PC-3 (cell line): ENCODE measurements at regions not wholly inside any gene's neighbourhood (a gene's known extent, or its start where the extent isn't known, plus 50 kb on each side); places are given as distances from the start of the nearest gene placed in this dataset.
A peak's percentile ranks its signal among the peaks of the same experiment; 100 is the strongest.
"Not testable (repeated sequence)": the region's sequence is repeated elsewhere in the genome, so short reads cannot be mapped to it uniquely, and the experiment has no call there.

Experiments used
- ATAC-seq: fragments of 200-7000 bp; cut with Tn5 transposase; 2 replicates; pipeline ENCODE4 v1.9.1; 2020; ENCODE audit warnings: mild to moderate bottlenecking, moderate library complexity
- BruUV-seq: library from RNA; stranded (reverse); fragments of 400-500 nt; replicated peaks from 2 replicates; lab custom pipeline; 2021; lab: Mats Ljungman, UMichigan
- CTCF ChIA-PET: fragments of 300-600 bp; sonication (Branson Sonifier 250); formaldehyde crosslinking; loops from one replicate; lab custom pipeline; 2022; ENCODE audit warnings: antibody characterized with exemption; lab: Charles Lee
- POLR2A ChIA-PET: fragments of 300-600 bp; sonication (Branson Sonifier 250); formaldehyde crosslinking; loops from one replicate; lab custom pipeline; 2022; ENCODE audit warnings: antibody characterized with exemption; ENCODE audit not compliant: unreplicated experiment; lab: Charles Lee
- DNase-seq: peaks from one replicate; pipeline ENCODE4 v3.0.0-alpha.2; 2015
- H2AFZ ChIP-seq: fragments of 300-600 bp; sonication (generic); 2 replicates; pipeline ENCODE4 v1.6.0; 2016; ENCODE audit warnings: antibody characterized with exemption, low read length
- H3F3A ChIP-seq: fragments of 300-600 bp; sonication (generic); one replicate; pipeline ENCODE4 v1.6.0; 2017; ENCODE audit warnings: antibody characterized with exemption, low read length, control low read depth, mild to moderate bottlenecking; ENCODE audit not compliant: unreplicated experiment
- H3K27ac ChIP-seq: fragments of 300-600 bp; sonication (generic); 2 replicates; pipeline ENCODE4 v1.5.1; 2016; ENCODE audit warnings: mild to moderate bottlenecking, low read length
- H3K27me3 ChIP-seq: fragments of 300-600 bp; sonication (generic); 2 replicates; pipeline ENCODE4 v1.6.1; 2016; ENCODE audit warnings: low read length, mixed read lengths
- H3K36me3 ChIP-seq: fragments of 300-600 bp; sonication (generic); 2 replicates; pipeline ENCODE4 v1.6.1; 2016; ENCODE audit warnings: low read depth, mixed run types, low read length, mixed read lengths
- H3K4me1 ChIP-seq: fragments of 300-600 bp; sonication (generic); 2 replicates; pipeline ENCODE4 v1.5.1; 2016; ENCODE audit warnings: low read length; ENCODE audit not compliant: insufficient read depth
- H3K4me2 ChIP-seq: fragments of 300-600 bp; sonication (generic); 2 replicates; pipeline ENCODE4 v1.6.0; 2016; ENCODE audit warnings: low read length
- H3K4me3 ChIP-seq: fragments of 300-600 bp; sonication (generic); 2 replicates; pipeline ENCODE4 v1.5.1; 2016; ENCODE audit warnings: mild to moderate bottlenecking, low read length, mixed read lengths
- H3K79me2 ChIP-seq: fragments of 300-600 bp; sonication (generic); 2 replicates; pipeline ENCODE4 v1.6.1; 2017; ENCODE audit warnings: low read length, mixed read lengths
- H3K9ac ChIP-seq: fragments of 300-600 bp; sonication (generic); 2 replicates; pipeline ENCODE4 v1.6.0; 2016; ENCODE audit warnings: mild to moderate bottlenecking, low read length
- H3K9me2 ChIP-seq: fragments of 300-600 bp; sonication (generic); replicated peaks from 2 replicates; pipeline ENCODE4 v1.6.1; 2016; ENCODE audit warnings: mixed run types, low read length, mixed read lengths
- H3K9me3 ChIP-seq: fragments of 300-600 bp; sonication (generic); 2 replicates; pipeline ENCODE4 v1.6.1; 2016; ENCODE audit warnings: low read length, mixed read lengths
- H4K20me1 ChIP-seq: fragments of 300-600 bp; sonication (generic); 2 replicates; pipeline ENCODE4 v1.6.1; 2016; ENCODE audit warnings: low read length, mixed read lengths
- intact Hi-C: fragments of 100-400 bp; cut with micrococcal nuclease; formaldehyde crosslinking; loops from 2 replicates; pipeline ENCODE4 v1.9.0; 2023

DNA sequence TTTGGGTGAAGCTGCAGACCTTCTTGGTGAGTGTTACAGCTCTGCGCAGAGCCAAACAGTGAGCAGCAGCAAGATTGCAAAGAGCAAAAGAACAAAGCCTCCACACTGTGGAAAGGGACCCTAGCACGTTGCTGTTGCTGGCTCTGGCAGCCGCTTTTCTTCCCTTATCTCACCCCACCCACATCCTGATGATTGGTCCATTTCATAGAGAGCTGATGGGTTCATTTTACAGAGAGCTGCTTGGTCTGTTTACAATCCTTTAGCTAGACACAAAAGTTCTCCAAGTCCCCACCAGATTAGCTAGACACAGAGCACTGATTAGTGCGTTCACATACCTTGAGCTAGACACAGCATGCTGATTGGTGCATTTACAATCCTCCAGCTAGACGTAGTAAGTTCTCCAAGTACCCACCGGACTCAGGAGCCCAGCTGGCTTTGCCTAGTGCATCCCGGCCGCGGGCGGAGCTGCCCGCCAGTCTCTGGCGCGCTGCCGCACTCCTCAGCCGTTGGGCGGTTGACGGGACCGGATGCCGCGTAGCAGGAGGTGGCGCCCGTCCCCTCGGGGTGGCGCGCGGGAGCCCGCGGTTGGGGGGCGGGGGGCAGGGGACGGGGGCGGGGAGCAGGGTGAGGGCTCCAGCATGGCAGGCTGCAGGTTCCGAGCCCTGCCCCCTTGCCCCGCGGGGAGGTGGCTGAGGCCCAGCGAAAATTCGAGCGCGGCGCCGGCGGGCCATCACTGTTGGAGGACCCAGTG, 201.4 kb upstream of the C1QTNF3 start:
- H3K27me3 ChIP-seq, H3K9me2 ChIP-seq, H3K9me3 ChIP-seq, BruUV-seq, POLR2A ChIA-PET, H2AFZ ChIP-seq, CTCF ChIA-PET, H3F3A ChIP-seq, H3K4me1 ChIP-seq, H3K36me3 ChIP-seq, H4K20me1 ChIP-seq: not testable (repeated sequence)
- DNase-seq (peak; percentile 41), ATAC-seq (peak; percentile 85)
- intact Hi-C loops: loop anchor here (5.0 kb wide), 1 partner anchor 208 kb away; no protein-coding TSS in a partner anchor
- Histone ChIP-seq H3K4me2 (peak overlapping the region; percentile 46), H3K79me2 (peaks cover 19% of the 10 kb centered on the region), H3K27ac (peak overlapping the region; percentile 48; the same call in 1 of the 2 replicates), H3K9ac (peak overlapping the region; percentile 38; the same call in 1 of the 2 replicates), H3K4me3 (peak overlapping the region; percentile 48)

DNA sequence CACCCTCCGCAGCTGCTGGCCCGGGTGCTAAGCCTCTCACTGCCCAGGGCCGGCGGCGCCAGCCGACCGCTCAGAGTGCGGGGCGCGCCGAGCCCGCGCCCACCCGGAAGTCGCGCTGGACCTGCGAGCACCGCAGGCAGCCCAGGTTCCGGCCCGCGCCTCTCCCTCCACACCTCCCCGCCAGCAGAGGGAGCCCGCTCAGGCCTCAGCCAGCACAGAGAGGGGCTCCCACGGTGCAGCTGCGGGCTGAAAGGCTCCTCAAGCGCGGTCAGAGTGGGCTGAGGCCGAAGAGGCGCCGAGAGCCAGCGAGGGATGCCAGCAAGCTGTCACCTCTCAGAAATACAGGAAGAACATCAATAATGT, 202.0 kb upstream of the C1QTNF3 start:
- H3K4me1 ChIP-seq, H3K4me2 ChIP-seq, H3K4me3 ChIP-seq, H2AFZ ChIP-seq, H3K9me2 ChIP-seq, CTCF ChIA-PET, DNase-seq, H3K36me3 ChIP-seq, H3K9ac ChIP-seq, H3K9me3 ChIP-seq, H4K20me1 ChIP-seq, H3F3A ChIP-seq, POLR2A ChIA-PET, H3K27me3 ChIP-seq, BruUV-seq: not testable (repeated sequence)
- peak; percentile 100 for ATAC-seq
- peaks cover 19% of the 10 kb centered on the region for H3K79me2 ChIP-seq
- peak overlapping the region; percentile 48; the same call in 1 of the 2 replicates for H3K27ac ChIP-seq
- intact Hi-C loops: loop anchor here (5.0 kb wide), 1 partner anchor 207 kb away; no protein-coding TSS in a partner anchor

DNA sequence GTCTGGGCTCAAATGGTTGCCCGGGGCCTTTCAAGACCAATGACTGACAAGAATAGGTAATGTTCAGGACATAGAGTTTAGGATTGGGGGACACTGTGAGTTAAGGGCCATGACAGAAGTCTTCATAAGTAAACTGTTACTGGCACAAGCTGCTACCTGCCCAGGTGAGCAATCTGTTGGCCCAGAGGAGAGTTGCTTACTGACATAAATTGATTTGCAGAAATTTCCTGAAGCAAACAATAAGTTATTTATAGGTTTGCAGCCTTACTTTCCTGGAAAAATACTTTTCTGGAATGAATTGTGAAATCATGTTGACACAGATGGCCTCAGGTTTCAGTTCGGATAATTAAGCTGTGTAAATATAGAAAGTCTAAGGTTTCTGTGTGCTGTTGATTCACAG, 202.8 kb upstream of the C1QTNF3 start:
- Histone ChIP-seq H3K79me2 (peaks cover 15% of the 10 kb centered on the region), H3K27ac (peak overlapping the region; percentile 74), H3K4me3 (peak overlapping the region; percentile 40; the same call in 1 of the 2 replicates), H3K4me2 (peak overlapping the region; percentile 63)
- intact Hi-C loops: loop anchor here (5.0 kb wide), 1 partner anchor 206 kb away; no protein-coding TSS in a partner anchor
- H4K20me1 ChIP-seq, H3K36me3 ChIP-seq, H3K9me2 ChIP-seq, H3F3A ChIP-seq, H3K9ac ChIP-seq, H3K9me3 ChIP-seq, H3K4me1 ChIP-seq, POLR2A ChIA-PET, BruUV-seq, CTCF ChIA-PET, H2AFZ ChIP-seq, H3K27me3 ChIP-seq, ATAC-seq: not testable (repeated sequence)
- DNase-seq: peak; percentile 78

DNA sequence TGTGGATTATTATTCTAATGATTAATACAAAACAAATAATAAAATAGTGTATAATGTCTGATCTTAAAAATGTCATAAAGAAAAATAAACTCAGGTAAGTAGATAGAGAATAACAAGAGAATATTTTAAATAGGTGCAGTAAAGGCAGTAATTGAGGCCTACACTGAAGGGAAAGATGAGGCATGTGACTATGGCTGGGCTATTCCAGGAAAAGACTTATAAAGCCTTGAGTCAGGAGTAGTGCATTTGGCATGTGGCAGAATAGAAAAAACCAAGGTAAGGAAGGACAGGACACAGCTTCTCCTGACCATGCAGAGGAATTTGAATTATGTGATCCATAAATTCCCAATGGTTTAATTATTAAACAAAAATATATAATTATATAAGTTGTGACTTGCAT, 215.6 kb upstream of the C1QTNF3 start:
- DNase-seq: peak; percentile 24
- not testable (repeated sequence) for H3K27me3 ChIP-seq

GRCh38 chr5:34261020-34261419, 218.0 kb upstream of the C1QTNF3 start:
- DNase-seq, H3K9me2 ChIP-seq, H3K36me3 ChIP-seq, H2AFZ ChIP-seq, H3K79me2 ChIP-seq, BruUV-seq, H3K9me3 ChIP-seq, H3K27me3 ChIP-seq, intact Hi-C loops, POLR2A ChIA-PET, H3F3A ChIP-seq, H3K9ac ChIP-seq, ATAC-seq, H3K27ac ChIP-seq, H3K4me1 ChIP-seq, H4K20me1 ChIP-seq, H3K4me3 ChIP-seq, H3K4me2 ChIP-seq, CTCF ChIA-PET: not testable (repeated sequence)

More for the DNA sequence above, 215.6 kb upstream of the C1QTNF3 start:
- H3K9me2 ChIP-seq, H3K27ac ChIP-seq, H3K36me3 ChIP-seq, H3K9ac ChIP-seq, H2AFZ ChIP-seq, H4K20me1 ChIP-seq, intact Hi-C loops, H3K9me3 ChIP-seq, BruUV-seq, H3K4me2 ChIP-seq, H3K4me3 ChIP-seq, CTCF ChIA-PET, POLR2A ChIA-PET, H3K79me2 ChIP-seq, H3K4me1 ChIP-seq, H3F3A ChIP-seq: not testable (repeated sequence)
- ATAC-seq: peak; percentile 95

- H3K9me2 ChIP-seq, H3K4me2 ChIP-seq, H3K36me3 ChIP-seq, H2AFZ ChIP-seq, POLR2A ChIA-PET, H3F3A ChIP-seq, H3K9me3 ChIP-seq, intact Hi-C loops, H3K4me1 ChIP-seq, H3K79me2 ChIP-seq, H4K20me1 ChIP-seq, ATAC-seq, H3K9ac ChIP-seq, H3K27ac ChIP-seq, H3K4me3 ChIP-seq, CTCF ChIA-PET, BruUV-seq, DNase-seq, H3K27me3 ChIP-seq: not testable (repeated sequence)
These were observed 223.1 kb upstream of the C1QTNF3 start for GRCh38 chr5:34266151-34266550.
